ENCODE measurements at regions not wholly inside any gene's neighbourhood (a gene's known extent, or its start where the extent isn't known, plus 50 kb on each side); places are given as distances from the start of the nearest gene placed in this dataset.

DNA sequence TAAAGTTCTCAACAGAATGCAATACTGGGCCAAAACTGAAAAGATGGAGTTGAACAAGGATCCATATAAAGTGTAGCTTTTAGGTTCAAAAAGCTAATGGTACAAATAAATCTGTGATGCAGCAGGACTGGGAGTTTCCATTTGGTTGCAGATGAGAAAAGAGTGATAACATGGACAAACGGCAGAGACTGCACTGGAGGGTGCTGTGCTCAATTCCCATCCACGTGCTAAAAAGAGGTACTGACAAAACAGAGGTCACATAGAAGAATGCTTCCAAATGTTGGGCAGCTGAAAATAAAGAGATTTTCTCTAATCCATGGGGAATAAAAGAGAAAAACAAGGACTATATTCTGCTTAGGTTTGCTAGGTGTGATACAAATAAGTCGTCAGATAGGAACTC is 461.6 kb downstream of the LIG4 start (continued):
- TF ChIP-seq IRF1 (CRISPR knock-in tag; IDR thresholded peaks at IDR 0.05) (no peak), OVOL2 (CRISPR knock-in tag; IDR thresholded peaks at IDR 0.05; ENCODE audit: borderline replicate concordance) (no peak)

GRCh38 chr13:107753291-107753690 is 462.0 kb downstream of the LIG4 start:
- Mint-ChIP-seq H3K4me1 (peaks cover 34% of the 10 kb centered on the region), H3K36me3 (no peaks in the 10 kb centered on the region), H3K27ac (no peak overlapping the region), H3K4me3 (no peak overlapping the region), H3K9me3 (no peaks in the 10 kb centered on the region), H3K27me3 (ENCODE audit: low read depth) (no peaks in the 10 kb centered on the region)
- POLR2A ChIA-PET: no interaction called here
- TF ChIP-seq, protein P1, sequence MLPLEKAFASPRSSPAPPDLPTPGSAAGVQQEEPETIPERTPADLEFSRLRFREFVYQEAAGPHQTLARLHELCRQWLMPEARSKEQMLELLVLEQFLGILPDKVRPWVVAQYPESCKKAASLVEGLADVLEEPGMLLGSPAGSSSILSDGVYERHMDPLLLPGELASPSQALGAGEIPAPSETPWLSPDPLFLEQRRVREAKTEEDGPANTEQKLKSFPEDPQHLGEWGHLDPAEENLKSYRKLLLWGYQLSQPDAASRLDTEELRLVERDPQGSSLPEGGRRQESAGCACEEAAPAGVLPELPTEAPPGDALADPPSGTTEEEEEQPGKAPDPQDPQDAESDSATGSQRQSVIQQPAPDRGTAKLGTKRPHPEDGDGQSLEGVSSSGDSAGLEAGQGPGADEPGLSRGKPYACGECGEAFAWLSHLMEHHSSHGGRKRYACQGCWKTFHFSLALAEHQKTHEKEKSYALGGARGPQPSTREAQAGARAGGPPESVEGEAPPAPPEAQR (CRISPR knock-in tag; IDR thresholded peaks at IDR 0.05): no peak
- TF ChIP-seq, protein P2, sequence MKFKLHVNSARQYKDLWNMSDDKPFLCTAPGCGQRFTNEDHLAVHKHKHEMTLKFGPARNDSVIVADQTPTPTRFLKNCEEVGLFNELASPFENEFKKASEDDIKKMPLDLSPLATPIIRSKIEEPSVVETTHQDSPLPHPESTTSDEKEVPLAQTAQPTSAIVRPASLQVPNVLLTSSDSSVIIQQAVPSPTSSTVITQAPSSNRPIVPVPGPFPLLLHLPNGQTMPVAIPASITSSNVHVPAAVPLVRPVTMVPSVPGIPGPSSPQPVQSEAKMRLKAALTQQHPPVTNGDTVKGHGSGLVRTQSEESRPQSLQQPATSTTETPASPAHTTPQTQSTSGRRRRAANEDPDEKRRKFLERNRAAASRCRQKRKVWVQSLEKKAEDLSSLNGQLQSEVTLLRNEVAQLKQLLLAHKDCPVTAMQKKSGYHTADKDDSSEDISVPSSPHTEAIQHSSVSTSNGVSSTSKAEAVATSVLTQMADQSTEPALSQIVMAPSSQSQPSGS (CRISPR knock-in tag; IDR thresholded peaks at IDR 0.05; ENCODE audit: borderline replicate concordance, low read depth): no peak
- TF ChIP-seq JUN (CRISPR knock-in tag; IDR thresholded peaks at IDR 0.05) (no peak), ESRRA (CRISPR knock-in tag; IDR thresholded peaks at IDR 0.05; ENCODE audit: borderline replicate concordance) (no peak), TCF7 (CRISPR knock-in tag; IDR thresholded peaks at IDR 0.05; ENCODE audit: low read depth) (no peak), ZNF232 (CRISPR knock-in tag; IDR thresholded peaks at IDR 0.05) (no peak)
- TF ChIP-seq, protein P3, sequence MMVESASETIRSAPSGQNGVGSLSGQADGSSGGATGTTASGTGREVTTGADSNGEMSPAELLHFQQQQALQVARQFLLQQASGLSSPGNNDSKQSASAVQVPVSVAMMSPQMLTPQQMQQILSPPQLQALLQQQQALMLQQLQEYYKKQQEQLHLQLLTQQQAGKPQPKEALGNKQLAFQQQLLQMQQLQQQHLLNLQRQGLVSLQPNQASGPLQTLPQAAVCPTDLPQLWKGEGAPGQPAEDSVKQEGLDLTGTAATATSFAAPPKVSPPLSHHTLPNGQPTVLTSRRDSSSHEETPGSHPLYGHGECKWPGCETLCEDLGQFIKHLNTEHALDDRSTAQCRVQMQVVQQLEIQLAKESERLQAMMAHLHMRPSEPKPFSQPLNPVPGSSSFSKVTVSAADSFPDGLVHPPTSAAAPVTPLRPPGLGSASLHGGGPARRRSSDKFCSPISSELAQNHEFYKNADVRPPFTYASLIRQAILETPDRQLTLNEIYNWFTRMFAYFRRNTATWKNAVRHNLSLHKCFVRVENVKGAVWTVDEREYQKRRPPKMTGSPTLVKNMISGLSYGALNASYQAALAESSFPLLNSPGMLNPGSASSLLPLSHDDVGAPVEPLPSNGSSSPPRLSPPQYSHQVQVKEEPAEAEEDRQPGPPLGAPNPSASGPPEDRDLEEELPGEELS (CRISPR knock-in tag; IDR thresholded peaks at IDR 0.05): no peak
- DNase-seq (ENCODE audit: low spot score): no peak
- CTCF ChIA-PET: no interaction called here
- ATAC-seq: no peak

DNA sequence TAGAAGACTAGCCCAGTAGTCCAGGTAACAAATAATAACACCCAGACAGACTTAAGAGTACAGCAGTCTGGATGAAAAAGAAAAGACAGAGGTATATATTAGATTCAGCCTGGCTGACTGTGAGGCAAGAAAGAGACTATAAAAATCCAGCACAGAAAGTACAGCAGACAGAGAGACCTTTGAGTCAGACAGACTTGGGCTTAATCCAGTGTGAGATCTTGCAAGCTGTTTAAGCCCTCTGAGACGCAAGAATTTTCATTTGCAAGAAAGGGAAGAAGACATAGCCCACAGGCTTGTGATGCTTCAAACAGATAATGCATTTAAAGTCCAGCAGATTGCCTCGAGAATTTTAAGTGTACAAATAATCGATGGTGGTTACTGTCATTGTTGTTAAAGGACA is 471.4 kb downstream of the LIG4 start:
- Mint-ChIP-seq H3K36me3 (no peaks in the 10 kb centered on the region), H3K9me3 (no peaks in the 10 kb centered on the region), H3K4me1 (peaks cover 12% of the 10 kb centered on the region), H3K27me3 (ENCODE audit: low read depth) (no peaks in the 10 kb centered on the region), H3K27ac (0 out of 2 replicates have a peak overlapping the region, but pooled peaks have one; percentile 12), H3K4me3 (no peak overlapping the region)
- ATAC-seq: no peak
- POLR2A ChIA-PET: no interaction called here
- CTCF ChIA-PET: interaction anchor here (1.0 kb wide), 1 partner anchor 93 kb away, joined by 4 read pairs; no protein-coding TSS in a partner anchor
- DNase-seq (ENCODE audit: low spot score): no peak
- TF ChIP-seq ZNF263 (CRISPR knock-in tag; IDR thresholded peaks at IDR 0.05; ENCODE audit: low read depth) (no peak), CREM (CRISPR knock-in tag; IDR thresholded peaks at IDR 0.05) (no peak), CREB1 (CRISPR knock-in tag; IDR thresholded peaks at IDR 0.05) (no peak), ZNF121 (CRISPR knock-in tag; IDR thresholded peaks at IDR 0.05) (no peak), HMGA2 (CRISPR knock-in tag; IDR thresholded peaks at IDR 0.05) (no peak), ZNF219 (CRISPR knock-in tag; IDR thresholded peaks at IDR 0.05; ENCODE audit: borderline replicate concordance) (no peak), SP1 (CRISPR knock-in tag; conservative IDR thresholded peaks at IDR 0.05) (no peak), ZNF138 (CRISPR knock-in tag; conservative IDR thresholded peaks at IDR 0.05) (no peak), GABPB1 (CRISPR knock-in tag; IDR thresholded peaks at IDR 0.05) (no peak), CBFB (CRISPR knock-in tag; IDR thresholded peaks at IDR 0.05; ENCODE audit: low read depth) (no peak), SOX15 (CRISPR knock-in tag; IDR thresholded peaks at IDR 0.05) (no peak), IRF2 (CRISPR knock-in tag; IDR thresholded peaks at IDR 0.05; ENCODE audit: borderline replicate concordance, low read depth) (no peak), ZNF423 (CRISPR knock-in tag; IDR thresholded peaks at IDR 0.05) (no peak)
- TF ChIP-seq, protein P4, sequence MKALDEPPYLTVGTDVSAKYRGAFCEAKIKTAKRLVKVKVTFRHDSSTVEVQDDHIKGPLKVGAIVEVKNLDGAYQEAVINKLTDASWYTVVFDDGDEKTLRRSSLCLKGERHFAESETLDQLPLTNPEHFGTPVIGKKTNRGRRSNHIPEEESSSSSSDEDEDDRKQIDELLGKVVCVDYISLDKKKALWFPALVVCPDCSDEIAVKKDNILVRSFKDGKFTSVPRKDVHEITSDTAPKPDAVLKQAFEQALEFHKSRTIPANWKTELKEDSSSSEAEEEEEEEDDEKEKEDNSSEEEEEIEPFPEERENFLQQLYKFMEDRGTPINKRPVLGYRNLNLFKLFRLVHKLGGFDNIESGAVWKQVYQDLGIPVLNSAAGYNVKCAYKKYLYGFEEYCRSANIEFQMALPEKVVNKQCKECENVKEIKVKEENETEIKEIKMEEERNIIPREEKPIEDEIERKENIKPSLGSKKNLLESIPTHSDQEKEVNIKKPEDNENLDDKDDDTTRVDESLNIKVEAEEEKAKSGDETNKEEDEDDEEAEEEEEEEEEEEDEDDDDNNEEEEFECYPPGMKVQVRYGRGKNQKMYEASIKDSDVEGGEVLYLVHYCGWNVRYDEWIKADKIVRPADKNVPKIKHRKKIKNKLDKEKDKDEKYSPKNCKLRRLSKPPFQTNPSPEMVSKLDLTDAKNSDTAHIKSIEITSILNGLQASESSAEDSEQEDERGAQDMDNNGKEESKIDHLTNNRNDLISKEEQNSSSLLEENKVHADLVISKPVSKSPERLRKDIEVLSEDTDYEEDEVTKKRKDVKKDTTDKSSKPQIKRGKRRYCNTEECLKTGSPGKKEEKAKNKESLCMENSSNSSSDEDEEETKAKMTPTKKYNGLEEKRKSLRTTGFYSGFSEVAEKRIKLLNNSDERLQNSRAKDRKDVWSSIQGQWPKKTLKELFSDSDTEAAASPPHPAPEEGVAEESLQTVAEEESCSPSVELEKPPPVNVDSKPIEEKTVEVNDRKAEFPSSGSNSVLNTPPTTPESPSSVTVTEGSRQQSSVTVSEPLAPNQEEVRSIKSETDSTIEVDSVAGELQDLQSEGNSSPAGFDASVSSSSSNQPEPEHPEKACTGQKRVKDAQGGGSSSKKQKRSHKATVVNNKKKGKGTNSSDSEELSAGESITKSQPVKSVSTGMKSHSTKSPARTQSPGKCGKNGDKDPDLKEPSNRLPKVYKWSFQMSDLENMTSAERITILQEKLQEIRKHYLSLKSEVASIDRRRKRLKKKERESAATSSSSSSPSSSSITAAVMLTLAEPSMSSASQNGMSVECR (CRISPR knock-in tag; IDR thresholded peaks at IDR 0.05; ENCODE audit: borderline replicate concordance): no peak
- TF ChIP-seq, protein P5, sequence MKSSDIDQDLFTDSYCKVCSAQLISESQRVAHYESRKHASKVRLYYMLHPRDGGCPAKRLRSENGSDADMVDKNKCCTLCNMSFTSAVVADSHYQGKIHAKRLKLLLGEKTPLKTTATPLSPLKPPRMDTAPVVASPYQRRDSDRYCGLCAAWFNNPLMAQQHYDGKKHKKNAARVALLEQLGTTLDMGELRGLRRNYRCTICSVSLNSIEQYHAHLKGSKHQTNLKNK (CRISPR knock-in tag; IDR thresholded peaks at IDR 0.05): no peak
- TF ChIP-seq, protein P6, sequence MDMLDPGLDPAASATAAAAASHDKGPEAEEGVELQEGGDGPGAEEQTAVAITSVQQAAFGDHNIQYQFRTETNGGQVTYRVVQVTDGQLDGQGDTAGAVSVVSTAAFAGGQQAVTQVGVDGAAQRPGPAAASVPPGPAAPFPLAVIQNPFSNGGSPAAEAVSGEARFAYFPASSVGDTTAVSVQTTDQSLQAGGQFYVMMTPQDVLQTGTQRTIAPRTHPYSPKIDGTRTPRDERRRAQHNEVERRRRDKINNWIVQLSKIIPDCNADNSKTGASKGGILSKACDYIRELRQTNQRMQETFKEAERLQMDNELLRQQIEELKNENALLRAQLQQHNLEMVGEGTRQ (CRISPR knock-in tag; IDR thresholded peaks at IDR 0.05): no peak
